H1 (cell line): ENCODE measurements at regions not wholly inside any gene's neighbourhood (a gene's known extent, or its start where the extent isn't known, plus 50 kb on each side); places are given as distances from the start of the nearest gene placed in this dataset.

Source experiments
- CTCF ChIA-PET: fragments of 300-600 bp; sonication (Branson Sonifier 250); formaldehyde crosslinking; loops from one replicate; lab custom pipeline; 2021; ENCODE audit not compliant: partially characterized antibody; lab: Charles Lee
- POLR2A ChIA-PET: fragments of 300-600 bp; sonication (Branson Sonifier 250); formaldehyde crosslinking; loops from one replicate; lab custom pipeline; 2021; ENCODE audit warnings: inconsistent platforms; ENCODE audit not compliant: partially characterized antibody; lab: Charles Lee
- DNase-seq, 2 experiments: peaks; one replicate each; pipeline versions ENCODE4 v3.0.0 to v3.0.0-alpha.2; 2010 to 2022; ENCODE audit warnings: low spot score in 2 of 2, low read depth in 1 of 2, mixed read lengths in 1 of 2
- FAIRE-seq: peaks from 2 replicates; lab custom pipeline; 2011; peaks lifted over from hg19 to GRCh38; lab: Jason Lieb, UNC
- H2AFZ ChIP-seq: 2 replicates; pipeline ENCODE4 v1.8.1; 2012; ENCODE audit warnings: low read length, inconsistent platforms
- H2AK5ac ChIP-seq: 2 replicates; pipeline ENCODE4 v1.6.1; 2013; ENCODE audit warnings: low read depth, low read length
- H2BK120ac ChIP-seq: replicated peaks from 2 replicates; pipeline ENCODE3; 2013; ENCODE audit warnings: low read depth, low read length, inconsistent platforms
- H2BK12ac ChIP-seq: 2 replicates; pipeline ENCODE4 v1.6.1; 2013; ENCODE audit warnings: low read depth, low read length
- H2BK15ac ChIP-seq: 2 replicates; pipeline ENCODE4 v1.6.1; 2013; ENCODE audit warnings: low read length
- H2BK20ac ChIP-seq: 2 replicates; pipeline ENCODE4 v1.6.1; 2013; ENCODE audit warnings: low read length
- H2BK5ac ChIP-seq: 2 replicates; pipeline ENCODE4 v1.6.1; 2013; ENCODE audit warnings: low read depth, low read length
- H3K14ac ChIP-seq: 2 replicates; pipeline ENCODE4 v1.6.1; 2013; ENCODE audit warnings: inconsistent platforms; ENCODE audit not compliant: insufficient read length
- H3K18ac ChIP-seq: 2 replicates; pipeline ENCODE4 v1.6.1; 2013; ENCODE audit warnings: low read length; ENCODE audit errors: extremely low read depth
- H3K23ac ChIP-seq: 2 replicates; pipeline ENCODE4 v1.6.1; 2013; ENCODE audit warnings: inconsistent platforms; ENCODE audit not compliant: insufficient read length
- H3K23me2 ChIP-seq: 2 replicates; pipeline ENCODE4 v1.6.1; 2013; ENCODE audit warnings: low read depth, low read length
- H3K27ac ChIP-seq: 2 replicates; pipeline ENCODE4 v1.6.1; 2011; ENCODE audit warnings: low read depth, low read length, inconsistent platforms
- H3K27me3 ChIP-seq, 4 experiments: replicated peaks in 1 of 4; 1 replicate in 1 of 4; 2 replicates in 3 of 4; pipeline versions ENCODE4 v1.6.1 to v1.8.1; 2011 to 2013; ENCODE audit warnings: low read length in 3 of 4, mild to moderate bottlenecking in 3 of 4, inconsistent platforms in 2 of 4, mixed read lengths in 2 of 4, moderate library complexity in 1 of 4; ENCODE audit not compliant: control insufficient read depth in 3 of 4, insufficient read depth in 3 of 4; ENCODE audit errors: extremely low read depth in 1 of 4
- H3K36me3 ChIP-seq, 4 experiments: 2 replicates each; pipeline versions ENCODE4 v1.6.1 to v1.8.1; 2011 to 2013; ENCODE audit warnings: mild to moderate bottlenecking in 4 of 4, low read length in 3 of 4, moderate library complexity in 2 of 4, control low read depth in 1 of 4, inconsistent platforms in 1 of 4; ENCODE audit not compliant: insufficient read depth in 4 of 4, control insufficient read depth in 2 of 4
- H3K4ac ChIP-seq: replicated peaks from 2 replicates; pipeline ENCODE3; 2013; ENCODE audit warnings: low read length, low read depth, mixed read lengths, inconsistent platforms; ENCODE audit not compliant: insufficient read length
- H3K4me1 ChIP-seq, 4 experiments: replicated peaks in 1 of 4; 1 replicate in 1 of 4; 2 replicates in 3 of 4; pipeline versions ENCODE4 v1.6.1 to v1.8.1; 2011 to 2013; ENCODE audit warnings: low read length in 3 of 4, inconsistent platforms in 2 of 4, mixed read lengths in 1 of 4; ENCODE audit not compliant: insufficient read depth in 4 of 4, control insufficient read depth in 3 of 4
- H3K4me2 ChIP-seq, 2 experiments: 2 replicates each; pipeline versions ENCODE4 v1.6.1 to v1.8.1; 2011 to 2013; ENCODE audit warnings: low read depth in 2 of 2, low read length in 2 of 2, control low read depth in 1 of 2, inconsistent platforms in 1 of 2, mild to moderate bottlenecking in 1 of 2; ENCODE audit not compliant: insufficient read depth in 1 of 2
- H3K4me3 ChIP-seq, 4 experiments: fragments of 200-600, 300-600 bp in 1 of 4; sonication (generic), shearing (Covaris generic), sonication (Bioruptor Twin) in 1 of 4; 2 replicates each; pipeline versions ENCODE4 v1.5.1 to v1.8.1; 2011 to 2016; ENCODE audit warnings: low read length in 4 of 4, low read depth in 3 of 4, control low read depth in 2 of 4, inconsistent platforms in 2 of 4, mild to moderate bottlenecking in 2 of 4, mixed read lengths in 1 of 4, moderate library complexity in 1 of 4; ENCODE audit not compliant: insufficient read depth in 2 of 4; ENCODE audit errors: extremely low read depth in 1 of 4
- H3K56ac ChIP-seq: replicated peaks from 2 replicates; pipeline ENCODE3; 2013; ENCODE audit warnings: low read depth, mild to moderate bottlenecking, mixed read lengths, low read length, inconsistent platforms; ENCODE audit not compliant: insufficient read length
- H3K79me1 ChIP-seq: 2 replicates; pipeline ENCODE4 v1.6.1; 2013; ENCODE audit warnings: low read depth, low read length, control low read depth
- H3K79me2 ChIP-seq, 2 experiments: 2 replicates each; pipeline versions ENCODE4 v1.6.1 to v1.8.1; 2012 to 2013; ENCODE audit warnings: low read length in 2 of 2, mild to moderate bottlenecking in 2 of 2, inconsistent platforms in 1 of 2; ENCODE audit not compliant: insufficient read depth in 2 of 2, control insufficient read depth in 1 of 2
- H3K9ac ChIP-seq, 4 experiments: replicated peaks in 1 of 4; 1 replicate in 1 of 4; 2 replicates in 3 of 4; pipeline versions ENCODE4 v1.6.1 to v1.8.1; 2011 to 2013; ENCODE audit warnings: low read depth in 3 of 4, low read length in 3 of 4, control low read depth in 2 of 4, mild to moderate bottlenecking in 2 of 4, moderate library complexity in 2 of 4, inconsistent platforms in 1 of 4; ENCODE audit errors: extremely low read depth in 1 of 4
- H3K9me3 ChIP-seq, 2 experiments: 2 replicates each; pipeline versions ENCODE4 v1.6.1 to v1.8.1; 2012 to 2013; ENCODE audit warnings: mild to moderate bottlenecking in 2 of 2, moderate library complexity in 2 of 2, control low read depth in 1 of 2, inconsistent platforms in 1 of 2, low read depth in 1 of 2, low read length in 1 of 2, mixed read lengths in 1 of 2; ENCODE audit not compliant: insufficient read depth in 2 of 2
- H4K20me1 ChIP-seq, 2 experiments: replicated peaks in 1 of 2; 2 replicates each; pipeline versions ENCODE3 to v1.8.1; 2011 to 2013; ENCODE audit warnings: inconsistent platforms in 2 of 2, low read length in 2 of 2, mild to moderate bottlenecking in 1 of 2; ENCODE audit not compliant: insufficient read depth in 2 of 2, control insufficient read depth in 1 of 2
- H4K5ac ChIP-seq: 2 replicates; pipeline ENCODE4 v1.6.1; 2013; ENCODE audit warnings: low read length, low read depth, mixed read lengths, inconsistent platforms; ENCODE audit not compliant: insufficient read length
- H4K8ac ChIP-seq: 2 replicates; pipeline ENCODE4 v1.8.0; 2013; ENCODE audit warnings: mild to moderate bottlenecking, moderate library complexity, low read length, inconsistent platforms; ENCODE audit not compliant: insufficient read depth; ENCODE audit errors: extremely low read depth
- H4K91ac ChIP-seq: replicated peaks from 2 replicates; pipeline ENCODE3; 2013; ENCODE audit warnings: low read length, mixed read lengths, inconsistent platforms; ENCODE audit not compliant: insufficient read length
- CEBPB ChIP-seq: IDR thresholded peaks from 2 replicates; pipeline ENCODE4 v1.6.1; 2012; ENCODE audit warnings: low read depth, low read length
- EGR1 ChIP-seq: IDR thresholded peaks from 2 replicates; pipeline ENCODE4 v1.6.1; 2011; ENCODE audit warnings: low read depth, low read length, borderline replicate concordance
- KDM1A ChIP-seq: fragments of 200-600, 300-600 bp; sonication (generic); IDR thresholded peaks from 2 replicates; pipeline ENCODE4 v1.7.1; 2016; ENCODE audit warnings: mild to moderate bottlenecking, low read length, borderline replicate concordance
- NRF1 ChIP-seq: IDR thresholded peaks from 2 replicates; pipeline ENCODE4 v1.6.1; 2011; ENCODE audit warnings: mild to moderate bottlenecking, low read depth, low read length, improper control_type of control experiment
- RBBP5 ChIP-seq: IDR thresholded peaks from 2 replicates; pipeline ENCODE4 v1.7.1; 2012; ENCODE audit warnings: low read depth, mild to moderate bottlenecking, inconsistent platforms, low read length, moderate library complexity, borderline replicate concordance
- SP2 ChIP-seq: IDR thresholded peaks from 2 replicates; pipeline ENCODE4 v1.6.1; 2012; ENCODE audit warnings: mild to moderate bottlenecking, low read length, inconsistent platforms
- TAF1 ChIP-seq: IDR thresholded peaks from 2 replicates; pipeline ENCODE4 v1.6.1; 2011; ENCODE audit warnings: mild to moderate bottlenecking, low read depth, low read length
- TBP ChIP-seq: IDR thresholded peaks from 2 replicates; pipeline ENCODE4 v1.6.1; 2011; ENCODE audit warnings: low read depth, low read length, improper control_type of control experiment
- ZNF274 ChIP-seq: IDR thresholded peaks from 2 replicates; pipeline ENCODE4 v1.7.0; 2012; ENCODE audit warnings: low read length, borderline replicate concordance; ENCODE audit errors: extremely low read depth
- WGBS, 2 experiments: shearing (Covaris generic) in 1 of 2; methylation state at CpG; one replicate each; pipeline versions ENCODE4 v1.1.6 to v1.1.7; 2013 to 2015; ENCODE audit warnings: low lambda C conversion rate in 2 of 2, mixed read lengths in 2 of 2, inconsistent platforms in 1 of 2, low coverage in 1 of 2, missing lambda C conversion rate in 1 of 2; ENCODE audit not compliant: insufficient replicate concordance in 2 of 2, insufficient coverage in 1 of 2, insufficient read length in 1 of 2; ENCODE audit errors: extremely low coverage in 1 of 2, missing lambda C conversion rate in 1 of 2; 5-methylcytosine and 5-hydroxymethylcytosine counted together
- TF ChIP-seq, protein P1 (sequence below), 3 experiments: IDR thresholded peaks; 1 replicate in 2 of 3; 2 replicates in 1 of 3; pipeline versions ENCODE4 v1.5.1 to v1.6.1; 2011; ENCODE audit warnings: low read length in 3 of 3, mild to moderate bottlenecking in 3 of 3, inconsistent platforms in 2 of 3, low read depth in 1 of 3, moderate library complexity in 1 of 3; ENCODE audit not compliant: insufficient read depth in 1 of 3; ENCODE audit errors: control extremely low read depth in 1 of 3
- TF ChIP-seq, protein P2 (sequence below): IDR thresholded peaks from 2 replicates; pipeline ENCODE4 v1.6.1; 2012; ENCODE audit warnings: inconsistent platforms

DNA sequence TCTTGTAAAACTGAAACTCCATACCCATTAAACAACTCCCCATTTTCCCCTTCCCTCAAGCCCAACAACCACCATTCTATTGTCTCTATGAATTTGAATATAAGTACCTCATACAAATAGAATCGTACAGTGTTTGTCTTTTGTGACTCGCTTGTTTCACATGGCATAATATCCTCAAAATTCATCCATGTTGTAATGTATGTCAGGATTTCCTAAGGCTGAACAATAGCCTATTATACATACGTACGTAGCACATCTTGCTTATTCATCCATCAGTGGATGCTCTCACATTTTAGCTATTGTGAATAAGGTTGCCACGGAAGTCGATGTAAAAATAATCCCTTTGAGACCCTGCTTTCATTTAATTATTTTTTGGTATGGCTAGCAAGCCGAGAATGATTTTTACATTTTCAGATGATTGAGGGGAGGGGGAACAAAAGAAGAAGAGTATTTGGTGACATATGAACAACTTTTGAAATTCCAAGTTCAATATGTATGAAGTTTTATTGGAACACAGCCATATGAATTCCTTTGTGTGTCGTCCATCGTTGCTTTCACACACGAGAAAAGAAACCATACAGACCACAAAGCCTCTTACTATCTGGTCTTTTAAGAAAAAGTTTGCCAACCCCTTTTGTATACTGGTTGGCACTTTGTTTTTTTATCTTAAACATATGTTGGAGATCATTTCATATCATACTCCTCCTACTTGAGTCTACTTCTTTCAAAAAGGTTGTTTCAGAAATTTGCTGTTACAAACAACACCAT is 371.2 kb downstream of the NPIPA8 start:
- no peak overlapping the region for H2BK20ac ChIP-seq
- H3K9me3 ChIP-seq, result peaks cover 0 to 3% of the 10 kb centered on the region in 2 experiments; a peak in 1 of 4 replicates
- H3K4me2 ChIP-seq, result no peak overlapping the region
- 94% methylated on average over 10 of the region's 10 CpGs; no CpG with 5 or more reads in 1 of the 2 experiments for WGBS, 2 experiments
- no peak overlapping the region for H3K56ac ChIP-seq
- H3K79me2 ChIP-seq, result no peaks in the 10 kb centered on the region
- H3K23ac ChIP-seq, result no peak overlapping the region
- no peak for DNase-seq
- H4K5ac ChIP-seq, result no peak overlapping the region
- peaks cover 0 to 5% (median 0%) of the 10 kb centered on the region in 4 experiments; a peak in 2 of 7 replicates for H3K4me1 ChIP-seq
- H2BK12ac ChIP-seq, result no peak overlapping the region
- ChIA-PET CTCF (no interaction called here), POLR2A (no interaction called here)
- no peak overlapping the region for H3K4ac ChIP-seq
- H3K18ac ChIP-seq, result no peak overlapping the region
- H3K4me3 ChIP-seq, result no peak overlapping the region
- H2BK120ac ChIP-seq, result no peak overlapping the region
- no peak for FAIRE-seq
- no peaks in the 10 kb centered on the region for H3K23me2 ChIP-seq
- H2AFZ ChIP-seq, result no peak overlapping the region
- H2BK5ac ChIP-seq, result no peak overlapping the region
- H3K36me3 ChIP-seq, result no peaks in the 10 kb centered on the region
- H4K20me1 ChIP-seq, result no peaks in the 10 kb centered on the region
- H3K14ac ChIP-seq, result no peak overlapping the region
- H4K91ac ChIP-seq, result no peak overlapping the region
- no peaks in the 10 kb centered on the region for H3K79me1 ChIP-seq
- H4K8ac ChIP-seq, result no peak overlapping the region
- H2AK5ac ChIP-seq, result no peak overlapping the region
- H3K27ac ChIP-seq, result no peak overlapping the region
- no peak overlapping the region for H2BK15ac ChIP-seq
- no peaks in the 10 kb centered on the region for H3K27me3 ChIP-seq
- H3K9ac ChIP-seq, result no peak overlapping the region
- TF ChIP-seq SP2, result no peak
- TF ChIP-seq ZNF274, result no peak
- TF ChIP-seq RBBP5, result no peak
- no peak for TF ChIP-seq TBP
- TF ChIP-seq, protein P1, sequence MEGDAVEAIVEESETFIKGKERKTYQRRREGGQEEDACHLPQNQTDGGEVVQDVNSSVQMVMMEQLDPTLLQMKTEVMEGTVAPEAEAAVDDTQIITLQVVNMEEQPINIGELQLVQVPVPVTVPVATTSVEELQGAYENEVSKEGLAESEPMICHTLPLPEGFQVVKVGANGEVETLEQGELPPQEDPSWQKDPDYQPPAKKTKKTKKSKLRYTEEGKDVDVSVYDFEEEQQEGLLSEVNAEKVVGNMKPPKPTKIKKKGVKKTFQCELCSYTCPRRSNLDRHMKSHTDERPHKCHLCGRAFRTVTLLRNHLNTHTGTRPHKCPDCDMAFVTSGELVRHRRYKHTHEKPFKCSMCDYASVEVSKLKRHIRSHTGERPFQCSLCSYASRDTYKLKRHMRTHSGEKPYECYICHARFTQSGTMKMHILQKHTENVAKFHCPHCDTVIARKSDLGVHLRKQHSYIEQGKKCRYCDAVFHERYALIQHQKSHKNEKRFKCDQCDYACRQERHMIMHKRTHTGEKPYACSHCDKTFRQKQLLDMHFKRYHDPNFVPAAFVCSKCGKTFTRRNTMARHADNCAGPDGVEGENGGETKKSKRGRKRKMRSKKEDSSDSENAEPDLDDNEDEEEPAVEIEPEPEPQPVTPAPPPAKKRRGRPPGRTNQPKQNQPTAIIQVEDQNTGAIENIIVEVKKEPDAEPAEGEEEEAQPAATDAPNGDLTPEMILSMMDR (IDR thresholded peaks at IDR 0.05; ENCODE audit: control extremely low read depth in 1 of 3, insufficient read depth in 1 of 3, low read depth in 1 of 3, low read length in 3 of 3), result no peak
- no peak for TF ChIP-seq EGR1
- TF ChIP-seq NRF1, result no peak
- TF ChIP-seq, protein P2, sequence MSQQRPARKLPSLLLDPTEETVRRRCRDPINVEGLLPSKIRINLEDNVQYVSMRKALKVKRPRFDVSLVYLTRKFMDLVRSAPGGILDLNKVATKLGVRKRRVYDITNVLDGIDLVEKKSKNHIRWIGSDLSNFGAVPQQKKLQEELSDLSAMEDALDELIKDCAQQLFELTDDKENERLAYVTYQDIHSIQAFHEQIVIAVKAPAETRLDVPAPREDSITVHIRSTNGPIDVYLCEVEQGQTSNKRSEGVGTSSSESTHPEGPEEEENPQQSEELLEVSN, result no peak
- no peak for TF ChIP-seq KDM1A
- TF ChIP-seq CEBPB, result no peak
- TF ChIP-seq TAF1, result no peak
